Epidermal melanocyte (primary cell): ENCODE measurements at regions not wholly inside any gene's neighbourhood (a gene's known extent, or its start where the extent isn't known, plus 50 kb on each side); places are given as distances from the start of the nearest gene placed in this dataset.
A peak's percentile ranks its signal among the peaks of the same experiment; 100 is the strongest.

Source experiments
- DNase-seq: peaks from one replicate; pipeline ENCODE4 v3.0.0; 2011; ENCODE audit warnings: low spot score; ENCODE audit not compliant: insufficient read length

DNA sequence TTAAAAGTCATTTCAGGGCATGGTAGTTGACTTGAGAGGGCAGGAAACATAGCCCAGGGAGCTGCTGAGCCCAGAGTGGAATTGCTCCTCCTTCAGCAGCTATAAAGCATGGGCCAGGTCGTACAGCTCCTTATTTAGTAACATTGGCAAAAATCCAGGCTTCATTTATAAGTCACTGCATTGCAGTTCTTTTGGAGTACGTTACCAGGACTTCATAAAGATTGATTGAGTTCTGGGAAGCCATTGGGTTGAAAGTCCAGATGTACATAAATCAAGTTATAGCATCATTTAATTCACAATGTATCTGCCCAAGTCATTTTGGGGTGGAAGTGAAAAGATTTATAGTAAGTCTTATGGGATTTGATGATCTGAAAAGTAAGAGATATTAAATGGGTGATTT, 53.0 kb upstream of the ANKEF1 start:
- no peak for DNase-seq

DNA sequence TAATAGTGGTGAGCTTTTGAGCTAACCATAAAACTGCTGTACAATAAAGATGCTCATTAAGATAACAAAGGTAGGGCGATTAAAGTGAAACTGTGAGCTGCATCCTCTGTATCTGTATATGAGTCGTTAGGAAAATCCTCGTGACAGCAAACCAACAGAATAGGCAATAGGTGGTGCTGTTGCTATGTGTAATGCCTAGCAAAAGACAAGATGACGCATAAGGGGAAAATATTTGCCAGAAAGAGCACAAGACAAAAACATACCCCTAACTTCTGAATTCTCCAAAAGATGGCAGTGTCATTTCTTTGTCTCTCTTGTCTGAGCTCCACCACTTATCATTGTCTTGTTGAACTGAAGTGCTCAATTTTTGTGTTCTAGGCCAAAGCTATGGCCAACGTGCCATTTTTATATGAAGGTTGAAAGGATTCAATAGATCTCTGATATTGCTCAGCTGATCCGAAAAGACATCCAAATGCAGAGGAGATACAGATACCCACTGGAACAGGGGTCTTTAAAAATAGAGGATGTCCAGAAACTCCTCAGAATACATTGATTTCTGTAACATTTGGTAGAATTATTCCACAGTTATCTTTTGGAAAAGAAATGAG, 56.3 kb upstream of the ANKEF1 start:
- DNase-seq = peak; percentile 69

DNA sequence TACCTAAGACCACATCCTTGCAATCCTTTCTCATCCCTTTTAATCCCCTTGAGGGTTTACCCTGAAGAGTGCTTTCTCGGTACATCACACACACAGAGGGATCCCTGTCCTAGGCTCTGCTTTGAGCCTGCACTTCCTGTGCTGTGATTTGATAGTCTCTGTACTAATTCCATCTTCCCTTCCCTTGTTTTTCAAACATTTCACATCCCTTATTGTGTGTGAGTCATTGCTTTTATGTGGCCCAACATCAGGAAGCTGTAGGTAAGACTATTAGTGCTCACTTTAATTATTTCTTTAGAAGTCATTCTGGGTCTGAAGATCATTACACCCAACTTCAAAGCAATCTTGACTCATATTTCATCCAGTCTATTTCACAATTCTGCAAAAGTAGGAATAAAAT, 57.2 kb upstream of the ANKEF1 start:
- no peak for DNase-seq

DNA sequence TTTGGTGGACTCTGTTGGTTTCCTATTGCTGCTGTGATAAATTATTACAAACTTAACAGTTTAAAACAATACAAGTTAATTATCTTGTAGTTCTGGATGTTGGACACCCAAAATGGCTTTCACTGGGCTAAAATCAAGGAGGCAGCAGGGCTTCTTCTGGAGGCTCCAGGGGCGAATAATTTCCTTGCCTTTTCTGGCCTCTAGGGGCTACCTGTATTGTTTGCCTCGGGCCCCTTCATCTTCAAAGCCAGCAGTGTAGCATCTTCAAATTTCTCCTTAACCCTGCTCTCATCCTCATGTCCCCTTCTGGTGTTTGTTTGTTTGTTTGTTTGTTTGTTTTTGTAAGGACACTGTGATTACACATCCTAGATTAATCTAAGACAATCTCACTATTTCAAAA, 60.5 kb upstream of the ANKEF1 start:
- no peak for DNase-seq

DNA sequence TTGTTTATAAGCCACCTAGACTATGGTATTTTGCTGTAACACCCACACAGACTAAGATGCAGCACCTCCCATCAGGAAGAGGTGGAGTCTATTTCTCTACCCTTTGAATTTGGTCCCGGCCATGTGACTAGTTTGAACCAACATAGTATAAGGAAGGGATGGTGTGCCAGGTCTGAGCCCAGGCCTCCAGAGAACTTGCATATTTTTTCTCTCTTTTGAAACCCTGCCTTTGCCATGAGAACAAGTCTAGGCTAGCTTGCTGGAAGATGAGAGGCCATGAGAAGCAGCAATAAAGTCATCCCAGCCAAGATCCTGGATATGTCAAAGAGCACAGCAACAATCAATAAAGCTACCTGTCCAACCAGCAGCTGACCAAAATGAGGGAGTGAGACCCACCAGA, 63.0 kb upstream of the ANKEF1 start:
- no peak for DNase-seq

DNA sequence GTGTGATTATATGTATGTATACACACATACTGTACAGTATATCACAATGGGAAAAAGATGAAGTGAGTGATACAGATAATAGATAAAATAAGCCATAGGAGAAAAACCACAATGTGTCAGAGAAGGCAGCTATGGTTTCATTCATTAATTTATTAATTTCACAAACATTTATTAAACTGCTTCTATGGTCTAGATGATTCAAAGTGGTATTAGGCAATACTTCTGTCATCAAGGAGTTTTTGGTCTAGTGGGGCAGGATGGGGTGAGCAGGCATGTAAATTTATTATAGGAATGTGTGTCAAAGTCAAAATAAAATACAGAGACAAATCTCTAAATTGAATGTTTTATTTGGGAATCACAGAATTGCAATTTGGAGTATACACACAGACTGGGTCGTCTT, 65.2 kb upstream of the ANKEF1 start:
- DNase-seq = no peak

DNA sequence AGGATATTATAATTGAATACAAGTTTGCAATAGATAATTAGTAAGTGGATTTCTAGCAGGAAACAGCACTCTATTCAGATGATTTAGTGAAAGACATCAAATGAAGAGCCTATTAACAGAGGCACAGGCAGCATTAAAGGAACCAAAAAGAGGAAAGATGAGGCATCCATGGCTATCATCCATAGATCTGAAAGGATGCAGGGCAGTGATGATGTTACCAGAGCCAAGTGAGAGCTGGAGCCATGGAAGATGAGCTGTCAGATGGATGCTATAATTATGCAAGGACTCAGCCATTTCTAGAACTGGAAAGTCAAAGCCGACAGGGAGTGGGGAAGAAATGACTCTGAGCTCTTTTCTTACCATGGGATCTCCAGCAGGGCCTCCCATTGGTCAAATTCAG, 66.8 kb upstream of the ANKEF1 start:
- no peak for DNase-seq

DNA sequence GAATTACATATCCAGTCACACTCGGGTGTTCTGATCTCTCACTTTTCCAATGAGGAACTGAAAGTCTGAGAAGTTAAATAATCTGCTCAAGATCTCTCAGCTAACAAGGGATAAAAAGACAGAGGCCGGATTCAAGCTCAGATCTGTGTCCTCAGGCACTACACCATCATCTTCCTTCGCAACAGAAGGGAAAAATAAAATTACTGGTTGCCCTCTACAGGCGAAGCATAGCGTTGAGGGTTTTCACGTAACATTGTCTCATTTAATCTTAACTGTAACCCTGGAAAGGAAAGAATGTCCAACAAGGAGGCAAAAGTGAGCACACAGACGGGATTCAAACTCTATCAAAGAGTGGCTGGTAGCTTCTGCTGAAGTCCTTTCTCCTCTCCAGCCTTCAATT, 67.8 kb upstream of the ANKEF1 start:
- DNase-seq = peak; percentile 33

DNA sequence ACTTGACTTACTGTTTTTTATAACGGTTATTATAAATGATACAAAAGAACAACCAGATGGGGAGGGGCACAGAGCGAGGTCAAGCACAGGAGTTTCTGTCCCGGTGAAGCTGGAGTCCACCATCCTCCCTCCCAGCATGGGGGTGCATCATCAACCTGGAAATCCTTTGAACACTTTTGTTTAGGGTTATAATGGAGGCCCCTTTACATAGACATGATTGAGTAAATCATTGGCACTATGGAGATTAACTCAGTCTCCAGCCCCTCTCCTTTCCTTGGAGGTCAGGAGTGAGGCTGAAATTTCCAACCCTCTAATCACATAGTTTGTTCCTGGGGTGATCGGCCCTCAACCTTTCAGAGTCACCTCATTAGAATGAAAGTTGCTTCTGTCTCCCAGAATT, 71.8 kb upstream of the ANKEF1 start:
- no peak for DNase-seq

DNA sequence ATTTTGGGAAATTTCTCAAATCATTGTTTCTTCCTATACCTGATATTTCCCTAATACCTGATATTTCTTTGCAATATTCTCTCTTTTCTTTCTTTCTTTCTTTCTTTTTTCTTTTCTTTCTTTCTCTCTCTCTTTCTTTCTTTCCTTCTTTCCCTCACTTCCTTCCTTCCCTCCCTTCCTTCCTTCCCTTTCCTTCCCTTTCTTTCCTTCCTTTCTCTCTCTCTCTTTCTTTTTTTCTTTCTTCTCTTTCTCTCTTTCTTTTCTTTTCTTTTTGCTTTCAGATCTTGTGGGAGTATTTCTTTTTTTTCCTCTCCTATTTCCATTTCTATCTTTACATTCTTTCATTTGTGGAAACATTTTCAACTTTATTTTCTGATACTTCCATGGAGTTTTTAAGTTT, 76.1 kb upstream of the ANKEF1 start:
- no peak for DNase-seq

DNA sequence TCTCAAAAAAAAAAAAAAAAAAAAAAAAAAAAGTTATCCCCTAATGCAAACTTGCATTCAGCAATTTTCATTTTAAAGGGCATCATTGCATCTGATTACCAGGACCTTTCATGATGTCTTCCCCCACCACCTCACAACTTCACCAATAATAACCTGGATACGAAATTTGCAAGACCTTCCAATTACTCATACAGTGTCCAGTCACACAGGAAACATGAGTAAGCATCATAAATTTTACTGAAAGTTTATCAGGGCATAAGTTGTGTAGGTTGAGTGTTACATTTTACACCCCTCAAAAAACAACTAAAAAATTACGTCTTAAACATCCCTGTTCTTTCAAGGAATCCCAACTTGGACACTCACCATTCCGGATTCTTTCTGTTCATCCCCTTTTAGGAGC, 79.1 kb upstream of the ANKEF1 start:
- no peak for DNase-seq

DNA sequence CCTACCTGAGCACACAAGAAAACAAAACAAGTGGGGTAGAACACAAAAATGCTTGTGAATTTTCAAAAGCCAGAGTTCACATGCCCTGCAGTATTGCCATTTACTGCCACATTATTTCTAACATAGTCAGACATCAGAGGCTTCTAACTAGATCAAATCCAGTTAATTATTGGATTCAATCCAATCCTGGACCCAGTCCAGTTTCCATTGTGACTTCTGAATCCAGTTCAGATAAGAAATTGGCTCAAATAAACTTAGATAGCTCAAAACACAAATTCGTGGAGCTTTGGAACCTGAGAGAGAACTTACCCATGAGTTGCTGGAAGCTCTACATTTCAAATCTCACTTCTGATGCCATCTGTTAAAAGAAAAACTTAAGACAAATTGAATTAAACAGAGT, 85.2 kb upstream of the ANKEF1 start:
- DNase-seq = no peak

DNA sequence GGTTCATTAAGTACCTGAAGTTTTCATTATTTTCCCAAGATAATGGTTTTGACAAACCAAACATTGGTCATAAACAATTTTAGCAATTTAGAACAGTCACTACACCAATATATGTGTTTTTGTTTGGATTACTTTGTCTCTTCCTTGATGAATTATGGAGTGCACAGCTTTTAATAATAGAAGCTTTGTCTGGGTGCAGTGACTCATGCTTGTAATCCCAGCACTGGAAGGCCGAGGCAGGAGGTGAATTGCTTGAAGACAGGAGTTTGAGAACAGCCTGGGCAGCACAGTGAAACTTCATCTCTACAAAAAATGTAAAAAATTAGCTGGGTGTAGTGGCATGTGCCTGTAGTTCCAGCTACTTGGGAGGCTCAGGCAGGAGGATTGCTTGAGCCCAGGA, 89.4 kb upstream of the ANKEF1 start:
- no peak for DNase-seq

DNA sequence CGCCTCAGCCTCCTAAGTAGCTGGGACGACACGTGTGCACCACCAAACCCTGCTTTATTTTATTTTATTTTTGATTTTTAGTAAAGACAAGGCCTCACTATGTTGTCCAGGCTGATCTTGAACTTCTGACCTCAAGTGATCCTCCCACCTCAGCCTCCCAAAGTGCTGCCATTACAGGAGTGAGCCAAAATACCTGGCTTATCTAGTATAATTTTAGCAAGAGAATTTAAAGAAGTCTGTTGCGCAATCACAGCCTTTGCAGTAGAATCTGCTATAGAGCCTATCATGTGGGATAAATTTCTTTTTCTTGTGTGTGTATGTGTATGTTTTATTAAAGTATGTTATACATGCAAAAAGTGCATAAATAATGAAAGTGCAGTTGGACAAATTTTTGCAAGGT, 92.1 kb upstream of the ANKEF1 start:
- DNase-seq = no peak

DNA sequence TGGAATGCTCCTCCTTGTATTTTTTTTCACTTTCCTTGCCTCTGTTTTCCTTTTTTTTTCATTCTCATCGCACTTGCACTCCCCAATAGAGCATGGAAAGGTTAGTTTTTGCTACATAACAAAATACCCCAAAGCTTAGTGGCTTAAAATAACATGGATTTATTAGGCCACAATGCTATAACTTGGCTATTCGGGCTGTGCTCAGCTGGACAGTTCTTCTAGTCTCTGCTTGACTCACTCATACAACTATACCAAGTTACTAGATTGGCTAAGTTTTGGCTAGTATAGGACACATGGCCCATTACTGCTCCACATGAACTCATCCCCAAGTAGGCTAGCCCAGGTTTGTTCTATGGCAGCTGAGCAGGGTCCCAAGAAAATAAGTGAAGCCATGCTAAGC, 94.5 kb upstream of the ANKEF1 start:
- no peak for DNase-seq

DNA sequence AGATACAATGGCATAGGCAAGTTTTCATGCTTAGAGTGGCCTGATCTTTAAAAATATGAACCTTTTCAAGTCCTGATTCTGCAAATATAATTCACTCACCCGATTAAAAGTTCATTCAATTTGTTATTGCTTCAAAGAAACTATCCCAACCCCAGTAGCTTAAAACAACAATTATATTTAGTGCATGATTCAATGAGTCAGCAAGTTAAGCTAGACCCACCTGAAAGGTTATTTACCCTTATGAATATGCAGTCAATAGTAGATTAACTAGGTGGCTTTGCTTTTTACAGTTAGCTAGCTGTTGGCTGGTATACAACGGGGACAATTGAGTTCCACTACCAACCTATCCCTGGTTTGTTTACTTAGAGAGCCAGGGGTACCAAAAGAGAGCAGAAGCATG, 95.6 kb upstream of the ANKEF1 start:
- no peak for DNase-seq

DNA sequence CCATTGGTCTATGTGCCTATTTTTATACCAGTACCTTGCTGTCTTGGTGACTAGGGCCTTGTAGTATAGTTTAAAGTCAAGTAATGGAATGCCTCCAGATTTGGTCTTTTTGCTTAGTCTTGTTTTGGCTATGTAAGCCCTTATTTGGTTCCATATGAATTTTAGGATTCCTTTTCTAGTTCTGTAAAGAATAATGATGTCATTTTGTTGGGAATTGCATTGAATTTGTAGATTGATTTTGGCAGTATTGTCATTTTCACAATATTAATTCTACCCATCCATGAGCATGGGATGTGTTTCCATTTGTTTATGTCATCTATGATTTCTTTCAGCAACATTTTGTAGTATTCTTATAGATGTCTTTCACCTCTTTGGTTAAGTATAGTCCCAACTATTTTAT, 96.4 kb upstream of the PAK5 start:
- DNase-seq = no peak

DNA sequence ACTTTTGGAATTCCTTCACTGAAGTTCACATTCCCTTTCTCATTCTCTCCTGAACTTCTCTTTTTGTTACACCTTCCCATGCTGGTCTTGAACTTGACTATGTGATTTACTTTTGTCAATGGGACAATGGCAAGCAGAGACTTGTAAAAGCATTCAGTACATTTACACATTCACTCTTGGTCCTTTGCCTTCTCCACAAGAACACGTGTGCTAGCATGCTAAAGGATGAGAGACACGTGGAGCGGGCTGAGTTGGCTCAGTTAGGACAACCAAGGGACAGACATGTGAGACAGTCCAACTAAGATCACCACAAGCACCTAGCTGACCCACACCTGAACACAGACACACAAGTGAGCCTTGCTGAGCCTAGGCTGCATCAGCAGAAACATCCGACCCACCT, 91.3 kb upstream of the PAK5 start:
- no peak for DNase-seq

DNA sequence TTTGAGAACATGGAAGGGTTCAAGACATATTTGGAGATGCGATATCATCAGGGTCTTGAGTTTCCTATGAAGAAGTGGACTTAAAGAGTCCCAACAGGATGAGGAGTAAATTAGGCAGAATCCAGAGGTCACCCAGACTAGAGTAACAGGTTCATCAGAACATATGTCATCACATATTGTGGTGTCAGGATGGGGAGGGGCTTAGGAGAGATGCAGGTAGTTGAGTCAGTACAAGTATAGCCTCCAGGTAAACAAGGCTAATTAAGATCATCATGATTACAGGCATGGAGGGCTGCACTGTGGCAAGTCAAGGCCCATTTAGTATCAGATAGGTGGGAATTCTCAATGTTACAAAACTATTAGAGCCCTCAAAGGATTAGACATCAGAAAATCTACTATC, 90.1 kb upstream of the PAK5 start:
- no peak for DNase-seq

DNA sequence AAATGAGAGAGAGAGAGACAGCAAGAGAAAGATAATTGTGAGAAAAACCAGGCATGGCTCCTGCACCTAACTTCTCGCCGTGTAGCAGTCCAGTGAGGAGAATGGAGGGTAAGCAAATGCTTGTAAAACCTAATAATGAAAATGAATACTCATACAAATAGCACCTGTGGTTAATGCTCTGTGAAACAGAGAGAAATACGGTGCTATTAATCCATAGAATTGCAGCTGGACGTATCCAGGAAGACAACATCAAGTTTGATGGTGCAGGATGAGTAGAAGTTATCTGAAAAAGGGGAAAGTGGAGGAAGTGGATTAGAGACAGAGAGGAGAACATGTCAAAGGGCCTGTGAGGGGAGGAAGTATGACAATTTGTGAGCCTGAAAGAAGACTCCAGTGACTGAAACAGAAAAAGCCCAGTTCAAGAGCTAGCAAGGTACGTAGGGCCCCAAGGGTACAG, 89.4 kb upstream of the PAK5 start:
- DNase-seq = no peak

DNA sequence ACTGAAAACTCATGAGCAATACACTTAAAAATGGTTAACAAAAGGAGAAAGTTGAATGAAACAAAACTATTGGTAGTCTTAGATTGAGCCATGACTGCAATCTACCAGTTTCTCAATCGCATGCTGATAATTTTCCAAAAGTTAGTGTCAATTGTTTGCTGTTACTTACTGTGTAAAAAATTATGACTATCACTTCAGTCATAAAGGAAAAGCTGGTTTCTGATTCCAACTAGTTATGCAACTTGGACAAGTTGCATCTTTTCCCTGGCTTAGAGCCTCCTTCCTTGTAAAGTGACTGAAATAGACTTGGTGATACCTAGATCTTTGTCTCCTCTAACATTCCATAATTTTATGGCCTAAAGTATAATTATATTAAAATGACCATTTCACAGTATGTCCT, 88.3 kb upstream of the PAK5 start:
- no peak for DNase-seq

DNA sequence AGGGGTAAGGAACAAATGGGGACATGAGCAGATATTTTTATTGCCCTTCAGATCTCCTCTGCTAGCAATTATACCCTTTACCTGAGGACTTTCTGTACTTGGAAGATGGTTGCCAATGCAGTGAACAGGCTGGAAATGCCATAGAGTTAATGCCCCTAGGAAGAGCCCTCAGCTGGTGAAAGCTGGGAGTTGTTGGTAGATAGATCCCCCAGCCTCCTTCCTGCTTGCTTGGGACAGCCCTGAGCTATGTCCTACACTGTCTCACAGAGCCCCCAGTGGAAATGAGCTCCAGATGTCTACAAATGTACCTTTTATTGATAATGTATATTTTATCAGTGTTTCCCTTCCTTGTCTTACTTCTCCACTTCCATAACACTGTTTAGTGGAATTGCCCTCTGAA, 87.6 kb upstream of the PAK5 start:
- no peak for DNase-seq

DNA sequence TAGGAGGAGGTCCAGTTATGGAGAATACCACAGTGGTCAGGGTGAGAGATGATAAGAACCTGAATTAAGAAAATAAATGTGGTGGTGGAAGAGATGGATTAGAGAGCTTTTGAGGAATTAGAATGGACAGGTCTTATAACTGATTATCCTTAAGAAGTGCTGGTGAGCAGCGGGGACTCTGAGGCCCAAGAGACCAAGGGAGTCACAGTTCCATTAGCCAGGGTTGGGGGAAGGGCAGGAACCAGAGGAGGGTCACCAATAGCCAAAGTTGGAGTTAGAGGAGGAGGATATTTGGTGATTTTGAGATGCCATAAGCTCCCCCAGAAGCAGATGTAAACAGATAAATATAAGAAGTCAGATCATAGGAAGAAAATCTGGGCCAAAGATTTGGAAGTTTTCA, 87.1 kb upstream of the PAK5 start:
- DNase-seq = no peak

DNA sequence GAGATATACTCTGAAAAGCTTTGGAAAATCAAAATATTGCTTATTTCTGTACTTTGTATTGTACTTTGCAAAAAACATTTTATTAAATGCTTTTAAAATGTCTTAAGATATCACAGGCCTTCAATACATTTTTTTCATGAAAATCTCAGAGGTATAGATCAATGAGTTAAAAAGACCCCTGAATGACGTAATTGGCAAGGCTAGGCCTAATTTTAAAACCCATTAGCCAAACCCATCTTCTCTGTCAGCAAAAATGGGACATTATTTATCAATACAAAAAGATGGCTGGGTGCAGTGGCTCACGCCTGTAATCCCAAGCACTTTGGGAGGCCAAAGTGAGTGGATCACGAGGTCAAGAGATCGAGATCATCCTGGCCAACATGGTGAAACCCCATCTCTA, 84.8 kb upstream of the PAK5 start:
- DNase-seq = no peak
